GM18499 (cell line): ENCODE measurements at regions not wholly inside any gene's neighbourhood (a gene's known extent, or its start where the extent isn't known, plus 50 kb on each side); places are given as distances from the start of the nearest gene placed in this dataset.

Experiments
- ATAC-seq: cut with Tn5 transposase; IDR thresholded peaks from one replicate; pipeline ENCODE4 v1.9.1; 2021; ENCODE audit warnings: moderate number of reproducible peaks; ENCODE audit not compliant: insufficient read depth, unreplicated experiment

DNA sequence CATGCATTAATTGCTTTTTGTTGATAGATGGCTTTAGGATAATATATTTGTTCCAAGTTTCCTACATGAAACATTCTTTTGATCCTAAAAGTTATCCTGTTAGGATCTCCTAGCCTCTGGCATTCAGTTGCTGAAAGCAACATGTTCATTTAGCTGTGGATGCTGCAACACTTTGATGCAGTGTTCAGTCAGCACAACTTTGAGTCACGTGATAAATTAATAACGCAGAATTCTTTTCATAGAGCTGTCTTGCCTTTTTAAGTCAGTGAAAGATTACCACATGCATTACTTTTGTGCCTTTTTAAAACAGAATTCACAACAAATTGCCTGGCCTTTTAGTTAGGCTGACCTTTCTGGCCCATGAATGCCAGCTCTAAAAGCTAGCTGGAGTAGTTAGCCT, 1467.9 kb upstream of the ZEB2 start:
- no peak for ATAC-seq

- no peak for ATAC-seq
Observed at GRCh38 chr2:145985517-145985916, 1465.6 kb upstream of the ZEB2 start.

- ATAC-seq = no peak
Observed at GRCh38 chr2:145984580-145984979, 1464.7 kb upstream of the ZEB2 start.

GRCh38 chr2:145980318-145980717, 1460.4 kb upstream of the ZEB2 start:
- no peak for ATAC-seq

- ATAC-seq = no peak
Observed at GRCh38 chr2:145975406-145975805, 1455.5 kb upstream of the ZEB2 start.

- no peak for ATAC-seq
Observed at GRCh38 chr2:145961846-145962245, 1441.9 kb upstream of the ZEB2 start.

DNA sequence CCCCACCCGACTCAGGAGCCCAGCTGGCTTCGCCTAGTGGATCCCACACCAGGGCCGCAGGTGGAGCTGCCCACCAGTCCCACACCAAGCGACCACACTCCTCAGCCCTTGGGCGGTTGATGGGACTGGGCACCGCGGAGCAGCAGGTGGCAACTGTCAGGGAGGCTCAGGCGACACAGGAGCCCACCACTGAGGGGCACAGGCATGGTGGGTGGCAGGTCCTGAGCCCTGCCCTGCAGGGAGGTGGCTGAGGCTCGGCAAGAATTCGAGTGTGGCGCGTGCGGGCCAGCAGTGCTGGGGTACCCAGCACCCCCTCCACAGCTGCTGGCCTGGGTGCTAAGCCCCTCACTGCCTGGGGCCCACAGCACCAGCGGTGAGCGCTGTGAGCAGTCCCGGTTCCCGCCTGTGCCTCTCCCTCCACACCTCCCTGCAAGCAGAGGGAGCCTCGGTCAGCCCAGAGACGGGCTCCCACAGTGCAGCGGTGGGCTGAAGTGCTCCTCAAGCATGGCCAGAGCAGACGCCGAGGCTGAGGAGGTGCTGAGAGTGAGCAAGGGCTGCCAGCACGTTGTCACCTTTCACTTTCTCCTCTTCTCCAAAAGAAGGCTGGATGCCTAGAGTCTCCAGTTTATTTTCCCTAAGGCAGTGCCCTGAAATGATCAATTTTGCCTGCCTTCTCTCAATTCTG, 1440.7 kb upstream of the ZEB2 start:
- no peak for ATAC-seq

GRCh38 chr2:145958611-145959010, 1438.7 kb upstream of the ZEB2 start:
- no peak for ATAC-seq

DNA sequence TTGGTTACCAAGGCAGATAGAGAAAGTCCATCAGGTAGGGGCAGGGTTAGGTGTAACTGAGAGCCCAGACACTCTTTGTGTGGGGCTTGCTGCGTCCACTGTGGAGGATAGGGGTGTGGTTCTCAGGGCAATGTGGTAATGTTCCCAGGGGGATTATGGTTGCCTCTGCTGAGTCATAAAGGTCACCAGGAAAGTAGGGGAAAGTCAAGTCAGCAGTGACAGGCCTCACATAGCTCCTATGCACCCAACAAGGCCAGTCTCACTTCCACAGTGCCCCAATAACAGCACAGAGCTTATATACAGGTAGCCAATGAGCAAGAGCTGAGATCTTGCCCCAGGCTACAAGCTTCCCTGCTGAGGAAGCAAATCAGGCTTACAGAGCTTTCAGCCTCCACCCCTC, 1438.0 kb upstream of the ZEB2 start:
- ATAC-seq = peak; percentile 69

DNA sequence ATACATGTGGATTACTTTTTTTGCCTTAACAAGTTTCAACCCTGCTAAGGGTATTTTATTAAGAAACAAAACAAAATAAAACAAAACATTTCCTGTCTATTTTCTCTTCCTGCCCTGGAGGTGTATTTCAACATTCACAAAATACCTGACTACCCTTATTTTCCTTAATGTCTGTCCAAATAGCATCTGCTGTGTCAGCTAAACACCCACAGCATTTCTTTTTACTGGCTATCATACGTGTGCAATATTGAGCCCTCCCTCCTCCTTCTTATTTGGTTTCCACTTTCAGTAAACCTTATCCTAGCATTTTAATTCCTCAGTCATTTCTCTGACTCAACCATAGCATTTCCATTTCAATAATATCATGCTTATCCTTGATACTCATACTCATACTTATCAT, 1420.0 kb upstream of the ZEB2 start:
- ATAC-seq = no peak

DNA sequence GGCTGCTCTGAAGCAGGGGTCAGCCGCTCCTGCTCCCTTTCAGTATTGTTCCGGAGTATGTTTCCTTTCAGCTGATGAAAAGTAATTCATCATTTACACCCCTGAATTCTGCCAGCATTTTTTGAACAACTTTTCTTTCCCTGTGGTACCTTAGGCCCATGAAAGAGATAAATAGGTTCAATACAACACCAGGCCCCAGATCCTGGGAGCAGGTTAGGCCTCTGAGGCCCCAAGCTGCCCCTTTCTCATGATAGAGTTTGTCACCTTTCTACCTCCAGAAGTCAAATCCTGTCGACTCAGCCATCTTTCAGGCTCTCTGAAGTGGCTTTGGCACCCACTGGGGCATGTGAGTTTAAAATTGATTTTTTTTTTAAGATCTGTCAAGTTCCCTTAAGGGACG, 1415.1 kb upstream of the ZEB2 start:
- no peak for ATAC-seq

DNA sequence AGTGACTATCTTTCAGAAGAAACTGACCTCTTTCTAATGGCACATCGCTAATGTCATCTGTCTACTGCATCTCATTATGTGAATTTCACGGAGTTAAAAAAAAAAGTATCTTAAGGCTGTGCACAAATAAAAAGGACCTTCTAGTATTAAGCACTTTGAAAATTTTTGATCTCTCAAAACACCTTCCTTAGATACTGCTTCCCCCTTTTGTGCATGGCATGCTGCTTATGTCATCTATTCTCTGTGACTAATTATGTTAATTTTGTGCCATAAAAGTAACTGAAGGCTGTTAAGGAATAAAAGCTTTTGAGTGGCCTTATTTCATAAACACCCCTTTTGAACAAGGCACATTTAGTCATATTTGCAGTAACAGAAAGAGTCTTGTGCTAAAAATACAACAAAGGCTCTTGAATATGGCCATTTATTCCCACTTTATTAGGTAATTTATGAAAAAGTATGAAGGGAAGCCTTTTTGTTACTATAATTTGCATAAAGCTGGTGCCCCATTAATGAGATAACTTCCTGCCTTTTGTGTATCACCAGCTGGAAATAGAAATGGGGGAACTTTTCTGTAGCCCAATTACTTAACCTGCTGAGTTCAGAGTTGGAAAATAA, 1412.0 kb upstream of the ZEB2 start:
- ATAC-seq = no peak

GRCh38 chr2:145930318-145930717, 1410.4 kb upstream of the ZEB2 start:
- no peak for ATAC-seq

DNA sequence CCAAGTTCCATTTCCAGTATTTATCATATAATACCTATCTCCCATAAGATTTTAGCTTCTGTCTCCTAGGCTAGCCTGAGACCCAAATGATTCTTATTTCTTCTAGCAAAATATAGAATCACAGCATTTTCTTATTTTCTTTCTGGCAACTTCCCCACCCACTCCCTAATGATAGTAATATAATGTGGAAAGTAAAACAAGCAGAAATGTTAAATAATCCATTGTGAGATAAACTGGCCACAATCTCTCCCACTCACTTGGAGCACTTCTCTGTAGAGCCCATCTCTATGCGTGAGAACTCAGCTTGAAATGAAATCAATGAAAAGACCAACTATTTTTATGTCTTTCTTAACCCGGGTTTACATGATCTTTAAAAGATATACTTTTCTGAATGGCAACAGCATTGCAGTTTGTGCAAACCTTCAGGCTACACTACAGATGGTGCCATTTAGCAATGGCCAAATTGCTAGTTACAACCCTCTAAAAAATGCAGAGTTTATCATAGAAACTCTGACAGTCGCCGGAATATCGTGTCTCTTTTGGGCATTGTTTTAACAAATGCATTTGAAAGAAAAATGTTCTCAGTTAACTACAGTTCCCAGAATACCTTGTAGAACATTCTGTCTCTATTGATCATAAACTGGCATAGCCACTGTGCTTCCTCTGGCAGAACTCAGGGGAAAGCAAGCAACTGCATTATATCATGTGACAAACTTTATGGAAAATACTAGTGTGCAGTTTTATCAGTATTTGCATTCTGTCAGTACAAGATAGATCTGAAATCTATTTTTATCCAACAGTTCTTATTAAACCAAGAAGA, 1407.4 kb upstream of the ZEB2 start:
- no peak for ATAC-seq

DNA sequence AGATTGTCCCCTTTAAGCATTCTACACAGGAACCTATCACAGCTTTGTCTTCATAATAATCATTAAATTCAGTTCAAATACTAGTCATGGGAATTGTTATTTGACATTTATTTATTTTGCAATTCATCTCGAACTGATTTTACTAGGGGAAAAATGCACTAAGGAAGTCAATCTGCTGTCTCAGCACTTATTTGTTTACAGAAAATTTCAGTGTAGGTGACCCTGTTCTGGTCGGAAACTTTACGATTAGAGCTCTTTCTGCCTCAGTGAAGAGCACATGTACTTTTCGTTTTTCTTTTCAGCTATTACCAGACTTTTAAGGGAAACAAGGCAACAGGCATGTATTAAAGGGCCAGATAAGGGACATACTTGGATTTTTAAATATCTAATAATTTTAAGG, 1405.7 kb upstream of the ZEB2 start:
- ATAC-seq = no peak

DNA sequence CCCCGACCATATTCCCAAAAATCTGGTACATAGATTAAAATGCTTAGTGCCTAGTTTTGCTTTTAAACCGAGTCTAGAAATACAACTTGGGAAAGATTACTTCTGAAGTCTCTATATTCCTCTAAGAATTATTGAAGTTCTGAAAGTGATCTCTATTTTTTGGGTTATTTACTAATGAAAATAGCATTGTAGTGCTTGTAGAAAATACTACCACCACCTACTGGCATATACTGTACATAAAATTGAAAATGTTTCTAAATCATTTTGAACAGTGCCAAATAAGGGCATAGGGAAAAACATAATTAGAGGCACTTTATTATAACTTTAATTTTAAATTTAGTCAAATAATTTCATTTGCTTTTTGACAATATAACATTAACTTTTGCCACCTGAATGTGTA, 1399.6 kb upstream of the ZEB2 start:
- ATAC-seq = no peak

- no peak for ATAC-seq
Observed at GRCh38 chr2:145918951-145919350, 1399.0 kb upstream of the ZEB2 start.

DNA sequence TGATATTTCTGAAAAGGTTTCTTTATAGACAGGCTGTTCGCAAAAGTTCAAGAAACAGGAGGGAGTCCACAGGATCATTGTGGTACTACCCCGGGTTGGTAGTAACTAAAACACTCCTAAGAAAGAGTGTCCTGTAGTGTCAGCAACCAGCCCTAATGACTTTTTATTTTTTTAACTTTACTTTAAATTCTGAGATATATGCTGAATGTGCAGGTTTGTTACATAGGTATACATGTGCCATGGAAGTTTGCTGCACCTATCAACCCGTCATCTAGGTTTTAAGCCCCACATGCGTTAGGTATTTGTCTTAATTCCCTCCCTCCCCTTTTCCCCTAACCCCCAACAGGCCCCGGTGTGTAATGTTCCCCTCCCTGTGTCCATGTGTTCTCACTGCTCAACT, 1396.9 kb upstream of the ZEB2 start:
- ATAC-seq = no peak

DNA sequence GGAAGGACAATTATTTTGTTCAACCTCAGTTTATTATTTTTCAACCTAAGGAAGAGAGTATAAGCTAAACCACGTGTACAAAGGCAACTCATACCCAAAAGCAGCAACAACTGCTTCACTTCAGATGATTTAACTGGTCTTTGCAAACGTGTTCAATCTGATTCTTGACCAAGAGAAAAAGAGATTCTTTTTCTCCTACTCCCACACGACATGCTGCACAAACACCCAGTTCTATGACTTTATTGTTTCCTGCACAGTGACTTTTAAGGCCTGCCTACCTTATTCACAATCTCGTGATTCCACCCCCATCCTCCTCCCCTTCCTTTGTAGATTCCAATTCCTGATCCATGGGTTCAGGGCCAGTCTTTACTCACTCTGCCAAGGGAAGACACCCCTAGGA, 1394.8 kb upstream of the ZEB2 start:
- ATAC-seq = no peak

- ATAC-seq = peak; percentile 80
Observed at GRCh38 chr2:145910416-145910815, 1390.5 kb upstream of the ZEB2 start.

DNA sequence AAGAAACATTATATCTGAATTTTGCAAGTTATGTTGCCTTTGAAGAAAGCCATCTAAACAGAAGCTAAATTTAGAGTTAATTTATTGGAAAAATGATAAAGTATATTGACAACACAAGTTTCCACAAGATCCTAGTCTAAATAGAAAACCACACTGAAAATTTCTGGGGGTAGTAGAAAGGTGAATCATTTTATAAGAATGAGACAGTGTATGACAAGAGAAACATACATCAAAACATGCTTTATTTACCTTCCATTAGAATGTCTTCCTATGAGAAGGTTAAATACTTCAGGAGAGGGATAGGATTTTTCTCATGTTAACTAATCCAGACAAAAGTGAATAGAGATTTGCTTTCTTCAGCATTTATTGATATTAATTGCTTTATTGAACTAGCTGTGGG, 1389.8 kb upstream of the ZEB2 start:
- ATAC-seq = no peak
